Right atrium auricular region (tissue), 2 donors: ENCODE measurements at regions not wholly inside any gene's neighbourhood (a gene's known extent, or its start where the extent isn't known, plus 50 kb on each side); places are given as distances from the start of the nearest gene placed in this dataset.

ENCODE experiments used
- DNase-seq: peaks from one replicate; pipeline ENCODE4 v3.0.0-alpha.2; 2019; ENCODE audit warnings: low spot score
- H3K27ac ChIP-seq, 2 donors: fragments of 200-600 bp; sonication (generic); 1 replicate in 1 of 2; 2 replicates in 1 of 2; pipeline ENCODE4 v1.5.1; 2016 to 2019
- H3K27me3 ChIP-seq, 2 donors: fragments of 200-600 bp; sonication (generic); one replicate each; pipeline versions ENCODE4 v1.5.1 to v1.6.0; 2017 to 2019
- H3K36me3 ChIP-seq: fragments of 200-600 bp; sonication (generic); one replicate; pipeline ENCODE4 v1.5.1; 2016
- H3K4me1 ChIP-seq, 2 donors: fragments of 200-600 bp; sonication (generic); one replicate each; pipeline versions ENCODE4 v1.5.1 to v1.6.0; 2017 to 2019
- H3K4me3 ChIP-seq, 2 donors: fragments of 200-600 bp; sonication (generic); 1 replicate in 1 of 2; 2 replicates in 1 of 2; pipeline ENCODE4 v1.5.1; 2017 to 2019; ENCODE audit warnings: mild to moderate bottlenecking in 1 of 2, moderate library complexity in 1 of 2
- H3K9me3 ChIP-seq, 2 donors: fragments of 200-600 bp; sonication (generic); one replicate each; pipeline ENCODE4 v1.5.1; 2019
- TF ChIP-seq, protein P1 (sequence below), 2 donors: fragments of 200-600 bp; sonication (generic); IDR thresholded peaks; one replicate each; pipeline ENCODE4 v1.5.1; 2019; ENCODE audit warnings: antibody characterized with exemption in 2 of 2

DNA sequence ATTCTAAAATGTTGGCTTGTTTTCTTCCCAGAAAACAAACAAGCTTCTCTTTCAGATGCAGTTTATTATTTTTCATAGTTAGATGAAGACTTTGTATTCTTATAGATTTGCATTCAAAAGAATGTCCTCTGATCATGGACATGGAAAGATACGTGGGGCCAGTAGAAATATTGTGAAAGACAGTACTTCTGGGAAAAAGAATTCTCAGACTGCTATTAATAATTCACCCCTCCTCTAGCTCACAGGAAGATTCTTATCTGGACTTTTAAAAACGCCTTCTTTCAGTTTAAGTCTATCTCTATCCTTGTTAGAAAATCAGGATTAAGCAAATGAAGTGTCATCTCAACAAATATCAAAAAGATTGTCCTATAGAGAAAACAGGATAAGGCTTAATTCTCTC lies 514.1 kb upstream of the ADAMTS9 start:
- H3K4me1 ChIP-seq: no peaks in the 10 kb centered on the region

DNA sequence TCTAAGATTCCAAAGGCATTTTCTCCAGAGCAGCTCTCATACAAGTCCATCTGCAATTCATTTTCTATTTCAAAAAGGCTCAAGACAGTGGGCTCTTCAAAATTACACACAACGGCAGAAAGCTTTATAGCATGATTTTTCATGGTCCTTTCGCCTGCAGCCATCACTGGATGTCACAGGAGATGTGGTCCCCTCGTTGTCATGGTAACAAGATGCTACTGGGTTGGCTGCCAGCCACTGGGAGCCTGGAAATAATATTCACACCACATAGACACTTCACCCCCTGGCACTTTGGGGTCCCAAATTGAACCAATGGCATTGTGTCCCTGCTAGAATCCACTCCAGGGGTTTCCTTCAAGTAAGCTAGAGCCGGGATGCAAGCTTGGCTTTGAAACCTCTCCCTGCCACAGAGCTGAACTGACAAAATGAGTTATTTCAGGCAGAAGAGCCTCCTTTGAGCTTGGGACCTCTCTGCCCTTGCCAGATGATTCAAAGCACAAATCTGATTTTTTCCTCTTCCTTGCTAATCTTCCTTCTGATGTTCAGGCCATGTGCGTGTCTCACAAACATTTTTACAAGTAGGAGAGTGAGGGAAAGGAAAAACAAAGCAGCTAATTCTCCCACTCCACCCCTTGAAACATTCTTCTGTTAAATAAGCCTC lies 512.6 kb upstream of the ADAMTS9 start:
- no peaks in the 10 kb centered on the region for H3K27me3 ChIP-seq
- no peak overlapping the region for H3K4me3 ChIP-seq
- no peaks in the 10 kb centered on the region for H3K9me3 ChIP-seq
- no peaks in the 10 kb centered on the region for H3K36me3 ChIP-seq
- H3K4me1 ChIP-seq: no peaks in the 10 kb centered on the region
- TF ChIP-seq, protein P1, sequence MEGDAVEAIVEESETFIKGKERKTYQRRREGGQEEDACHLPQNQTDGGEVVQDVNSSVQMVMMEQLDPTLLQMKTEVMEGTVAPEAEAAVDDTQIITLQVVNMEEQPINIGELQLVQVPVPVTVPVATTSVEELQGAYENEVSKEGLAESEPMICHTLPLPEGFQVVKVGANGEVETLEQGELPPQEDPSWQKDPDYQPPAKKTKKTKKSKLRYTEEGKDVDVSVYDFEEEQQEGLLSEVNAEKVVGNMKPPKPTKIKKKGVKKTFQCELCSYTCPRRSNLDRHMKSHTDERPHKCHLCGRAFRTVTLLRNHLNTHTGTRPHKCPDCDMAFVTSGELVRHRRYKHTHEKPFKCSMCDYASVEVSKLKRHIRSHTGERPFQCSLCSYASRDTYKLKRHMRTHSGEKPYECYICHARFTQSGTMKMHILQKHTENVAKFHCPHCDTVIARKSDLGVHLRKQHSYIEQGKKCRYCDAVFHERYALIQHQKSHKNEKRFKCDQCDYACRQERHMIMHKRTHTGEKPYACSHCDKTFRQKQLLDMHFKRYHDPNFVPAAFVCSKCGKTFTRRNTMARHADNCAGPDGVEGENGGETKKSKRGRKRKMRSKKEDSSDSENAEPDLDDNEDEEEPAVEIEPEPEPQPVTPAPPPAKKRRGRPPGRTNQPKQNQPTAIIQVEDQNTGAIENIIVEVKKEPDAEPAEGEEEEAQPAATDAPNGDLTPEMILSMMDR (IDR thresholded peaks at IDR 0.05): no peak
- H3K27ac ChIP-seq: no peak overlapping the region
- no peak for DNase-seq

More for the DNA sequence above, 514.1 kb upstream of the ADAMTS9 start:
- no peaks in the 10 kb centered on the region for H3K27me3 ChIP-seq
- no peaks in the 10 kb centered on the region for H3K9me3 ChIP-seq
- no peaks in the 10 kb centered on the region for H3K36me3 ChIP-seq
- TF ChIP-seq, protein P1 (IDR thresholded peaks at IDR 0.05): no peak
- H3K27ac ChIP-seq: no peak overlapping the region
- no peak overlapping the region for H3K4me3 ChIP-seq
- no peak for DNase-seq

DNA sequence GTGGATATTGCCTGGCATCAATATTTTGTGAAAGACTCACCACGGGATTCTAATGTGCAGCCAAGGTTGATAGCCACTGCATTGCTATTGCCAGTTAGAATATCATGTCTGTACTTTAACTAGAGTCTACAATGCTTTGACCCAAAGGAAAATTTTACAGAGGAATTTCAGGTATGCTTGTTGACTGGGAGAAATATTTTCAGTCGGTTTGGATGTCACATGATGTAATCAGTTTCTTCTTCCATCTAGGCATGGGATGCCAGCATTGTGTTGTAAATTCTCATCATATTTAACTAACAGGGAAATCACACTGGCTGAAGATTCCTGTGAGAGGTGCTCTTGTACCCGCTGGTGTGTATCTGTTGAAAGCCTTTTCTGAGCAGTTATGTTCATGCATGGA lies 508.9 kb upstream of the ADAMTS9 start:
- H3K27ac ChIP-seq: no peak overlapping the region
- TF ChIP-seq, protein P1 (IDR thresholded peaks at IDR 0.05): no peak
- no peaks in the 10 kb centered on the region for H3K27me3 ChIP-seq
- no peaks in the 10 kb centered on the region for H3K36me3 ChIP-seq
- no peak for DNase-seq
- no peaks in the 10 kb centered on the region for H3K4me1 ChIP-seq
- no peak overlapping the region for H3K4me3 ChIP-seq
- H3K9me3 ChIP-seq: no peaks in the 10 kb centered on the region

DNA sequence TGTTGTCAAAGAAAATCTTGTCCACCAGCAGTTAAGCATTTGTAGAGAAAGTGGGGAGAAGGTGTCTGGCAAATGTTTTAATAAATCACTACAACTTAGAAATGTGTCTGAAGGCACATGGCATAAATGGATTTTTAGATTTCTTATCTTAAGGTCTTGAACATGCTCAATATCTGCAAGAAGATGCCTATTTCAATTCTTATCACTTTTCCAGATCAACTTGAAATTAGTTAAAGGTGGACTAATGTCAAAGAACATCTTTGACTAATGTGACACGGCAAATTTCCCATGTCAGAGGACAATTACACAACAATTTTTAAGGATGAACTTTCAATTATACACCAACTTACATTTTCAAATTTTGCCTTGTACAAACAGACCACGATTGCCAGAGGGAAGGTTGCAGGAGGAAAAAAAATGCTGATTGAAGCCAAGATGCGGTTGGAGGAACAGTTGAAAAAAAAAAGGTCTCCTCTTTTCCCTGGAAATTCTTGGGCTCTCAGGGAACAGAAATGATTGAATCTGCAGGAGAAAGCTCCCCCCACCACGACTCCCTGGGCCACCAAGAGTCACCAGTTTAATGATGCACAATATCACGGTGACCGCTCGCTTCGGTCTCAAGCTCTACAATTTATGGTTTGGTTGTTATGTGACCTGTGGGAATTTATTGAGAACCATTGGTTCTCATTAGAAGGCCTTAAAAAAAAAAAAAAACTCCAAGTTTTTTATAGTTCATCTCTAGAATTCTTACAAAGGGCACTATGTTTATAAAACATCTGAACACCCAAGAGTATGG lies 507.6 kb upstream of the ADAMTS9 start:
- Histone ChIP-seq H3K9me3 (no peaks in the 10 kb centered on the region), H3K4me1 (no peaks in the 10 kb centered on the region), H3K36me3 (no peaks in the 10 kb centered on the region), H3K27ac (no peak overlapping the region), H3K27me3 (no peaks in the 10 kb centered on the region), H3K4me3 (no peak overlapping the region)
- TF ChIP-seq, protein P1 (IDR thresholded peaks at IDR 0.05): no peak
- no peak for DNase-seq

DNA sequence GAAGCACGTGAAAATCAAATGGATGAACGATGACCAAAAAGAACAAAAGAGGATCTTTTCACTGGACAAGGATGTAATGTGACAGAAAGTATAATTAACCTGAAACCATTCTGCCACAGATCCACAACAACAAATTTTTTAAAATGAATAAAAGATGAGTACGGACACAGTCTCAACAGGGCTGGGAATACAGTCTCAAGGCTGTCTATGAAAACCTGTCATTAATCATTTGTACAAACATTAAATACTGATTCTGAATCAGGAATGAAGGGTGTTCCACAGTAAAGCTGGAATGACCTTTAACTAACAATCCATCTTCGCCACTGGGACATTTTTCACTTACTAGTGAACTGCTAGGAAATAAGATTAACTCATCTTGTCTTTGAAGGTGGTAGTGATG lies 506.9 kb upstream of the ADAMTS9 start:
- H3K36me3 ChIP-seq: no peaks in the 10 kb centered on the region
- no peak overlapping the region for H3K4me3 ChIP-seq
- no peaks in the 10 kb centered on the region for H3K27me3 ChIP-seq
- no peak for DNase-seq
- no peak overlapping the region for H3K27ac ChIP-seq
- H3K4me1 ChIP-seq: no peaks in the 10 kb centered on the region
- TF ChIP-seq, protein P1 (IDR thresholded peaks at IDR 0.05): no peak
- H3K9me3 ChIP-seq: no peaks in the 10 kb centered on the region
